ENCODE measurements at regions not wholly inside any gene's neighbourhood (a gene's known extent, or its start where the extent isn't known, plus 50 kb on each side); places are given as distances from the start of the nearest gene placed in this dataset.

DNA sequence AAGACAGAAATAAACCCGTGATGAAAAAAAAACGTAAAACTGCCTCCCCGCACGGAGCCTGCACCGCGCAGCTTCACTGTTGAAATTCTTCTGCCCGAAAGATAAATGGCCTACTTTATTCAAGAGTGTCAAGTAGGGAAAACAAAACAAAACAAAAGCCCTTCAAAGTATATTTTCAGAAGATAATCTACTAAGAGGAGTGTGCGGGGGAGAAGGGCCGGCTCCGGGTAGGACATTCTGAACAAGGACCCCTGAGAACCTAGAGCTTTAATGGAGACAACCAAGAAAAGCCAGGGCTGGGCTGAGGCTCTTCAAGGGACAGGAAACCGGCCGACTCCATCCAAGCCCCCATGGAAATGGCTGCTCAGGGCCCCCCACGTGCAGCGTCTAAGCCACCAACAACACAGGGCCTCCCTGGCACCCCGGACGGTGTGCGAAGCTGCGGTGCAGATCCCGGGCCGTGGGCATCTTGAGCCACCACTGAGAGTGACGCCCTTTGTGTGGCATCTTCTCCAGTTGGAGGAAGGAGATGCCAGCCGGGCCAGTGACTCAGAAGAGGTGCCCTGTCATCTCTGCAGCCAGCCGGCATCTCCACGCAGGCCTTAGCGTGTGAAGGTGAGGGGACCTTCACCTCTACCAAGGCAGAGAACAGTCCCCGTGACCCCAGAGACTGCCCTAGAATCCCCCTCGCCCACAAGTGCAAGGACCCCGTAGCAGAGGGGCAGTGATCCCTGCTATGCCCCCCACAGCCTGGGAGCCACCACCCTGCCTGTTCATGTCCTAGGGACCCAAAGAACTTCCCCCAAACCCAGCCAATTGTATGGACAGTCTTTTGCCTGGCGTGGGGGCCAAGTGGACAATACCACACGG is 250.8 kb downstream of the C16orf95 start:
- TF ChIP-seq, protein P1, sequence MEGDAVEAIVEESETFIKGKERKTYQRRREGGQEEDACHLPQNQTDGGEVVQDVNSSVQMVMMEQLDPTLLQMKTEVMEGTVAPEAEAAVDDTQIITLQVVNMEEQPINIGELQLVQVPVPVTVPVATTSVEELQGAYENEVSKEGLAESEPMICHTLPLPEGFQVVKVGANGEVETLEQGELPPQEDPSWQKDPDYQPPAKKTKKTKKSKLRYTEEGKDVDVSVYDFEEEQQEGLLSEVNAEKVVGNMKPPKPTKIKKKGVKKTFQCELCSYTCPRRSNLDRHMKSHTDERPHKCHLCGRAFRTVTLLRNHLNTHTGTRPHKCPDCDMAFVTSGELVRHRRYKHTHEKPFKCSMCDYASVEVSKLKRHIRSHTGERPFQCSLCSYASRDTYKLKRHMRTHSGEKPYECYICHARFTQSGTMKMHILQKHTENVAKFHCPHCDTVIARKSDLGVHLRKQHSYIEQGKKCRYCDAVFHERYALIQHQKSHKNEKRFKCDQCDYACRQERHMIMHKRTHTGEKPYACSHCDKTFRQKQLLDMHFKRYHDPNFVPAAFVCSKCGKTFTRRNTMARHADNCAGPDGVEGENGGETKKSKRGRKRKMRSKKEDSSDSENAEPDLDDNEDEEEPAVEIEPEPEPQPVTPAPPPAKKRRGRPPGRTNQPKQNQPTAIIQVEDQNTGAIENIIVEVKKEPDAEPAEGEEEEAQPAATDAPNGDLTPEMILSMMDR (IDR thresholded peaks at IDR 0.05; ENCODE audit: low read depth, low read length) = no peak
- TF ChIP-seq EZH2phosphoT487 (IDR thresholded peaks at IDR 0.05; ENCODE audit: low read depth) = no peak
